CD1c-positive myeloid dendritic cell (primary cell): ENCODE measurements at regions not wholly inside any gene's neighbourhood (a gene's known extent, or its start where the extent isn't known, plus 50 kb on each side); places are given as distances from the start of the nearest gene placed in this dataset.

Source experiments
- DNase-seq: peaks from one replicate; pipeline ENCODE4 v3.0.0-alpha.2; 2016; ENCODE audit errors: extremely low spot score

- DNase-seq: no peak
Observed at GRCh38 chr2:53448086-53448485, 319.5 kb upstream of the CHAC2 start.

- no peak for DNase-seq
Observed at GRCh38 chr2:53445383-53446070, 322.1 kb upstream of the CHAC2 start.

DNA sequence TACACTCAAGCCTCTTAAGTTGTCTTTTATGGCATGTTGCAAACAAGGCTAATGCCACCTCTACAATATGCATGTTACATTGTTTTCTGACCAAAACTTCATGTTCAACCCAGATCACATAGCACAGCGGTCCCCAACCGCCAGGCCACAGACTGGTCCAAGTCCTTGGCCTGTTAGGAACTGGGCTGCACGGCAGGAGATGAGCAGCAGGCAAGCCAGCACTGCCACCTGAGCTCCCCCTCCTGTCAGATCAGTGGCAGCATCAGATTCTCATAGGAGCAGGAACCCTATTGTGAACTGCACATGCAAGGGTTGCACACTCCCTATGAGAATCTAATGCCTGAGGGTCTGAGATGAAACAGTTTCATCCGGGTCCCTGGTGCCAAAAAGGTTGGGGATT, 324.8 kb upstream of the CHAC2 start:
- DNase-seq: no peak

DNA sequence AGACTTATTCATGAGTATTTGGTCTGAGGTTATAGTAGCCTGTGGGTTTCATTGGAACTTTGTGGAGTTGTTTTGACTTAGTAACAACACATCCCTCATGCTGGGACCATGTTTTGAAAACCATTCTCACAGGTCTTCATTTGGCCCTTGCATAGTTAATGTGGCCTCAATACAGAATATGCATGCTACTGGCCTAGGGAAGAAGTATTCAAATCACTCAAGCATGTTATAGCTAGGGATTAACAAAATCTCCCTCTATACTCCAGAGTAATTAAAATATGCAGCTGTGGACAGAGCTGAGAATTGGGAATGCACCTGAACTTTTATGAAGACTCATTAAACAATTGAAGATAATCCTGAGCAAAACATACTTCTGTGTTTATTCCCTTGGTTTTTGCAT, 325.5 kb upstream of the CHAC2 start:
- no peak for DNase-seq

DNA sequence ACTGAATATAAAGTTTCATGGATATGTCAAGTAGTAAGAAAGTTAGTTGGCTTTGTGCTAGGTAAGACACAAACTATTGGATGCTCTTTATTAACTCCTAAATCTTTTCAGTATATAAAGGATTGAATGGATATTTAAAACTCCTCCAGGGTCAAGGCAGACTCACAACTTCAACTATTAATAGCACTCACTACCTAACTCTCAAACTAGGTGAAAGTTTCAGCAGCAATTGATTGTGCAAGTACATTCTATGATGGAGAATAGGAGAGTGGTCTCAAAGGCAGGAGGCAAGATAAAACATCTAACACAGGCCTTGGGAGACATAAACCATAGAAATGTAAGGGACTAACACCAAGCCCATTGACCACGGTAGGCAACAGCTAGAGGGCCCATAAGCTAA, 328.9 kb upstream of the CHAC2 start:
- no peak for DNase-seq

DNA sequence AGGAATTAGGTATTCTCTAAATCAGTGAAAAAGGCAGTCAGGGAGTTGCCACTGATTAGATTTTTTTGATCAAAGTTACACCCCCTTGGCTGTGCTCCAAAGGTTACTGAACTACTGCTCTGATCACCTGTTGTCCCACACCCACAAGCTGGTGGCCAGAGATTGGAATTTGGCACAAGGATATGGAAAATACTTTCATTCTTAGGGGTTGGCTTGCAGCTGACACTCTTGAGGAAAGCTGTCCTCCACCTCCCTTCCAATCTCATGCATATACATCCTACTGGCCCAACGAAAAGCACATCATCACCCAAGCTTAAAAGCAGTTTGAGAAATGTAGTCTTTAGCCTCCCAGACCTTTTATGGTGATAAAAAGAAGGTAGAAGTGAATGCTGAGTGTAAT, 329.5 kb upstream of the CHAC2 start:
- DNase-seq: no peak

- DNase-seq: no peak
Observed at GRCh38 chr2:53437371-53437770, 330.2 kb upstream of the CHAC2 start.

- no peak for DNase-seq
Observed at GRCh38 chr2:53436882-53437281, 330.7 kb upstream of the CHAC2 start.

DNA sequence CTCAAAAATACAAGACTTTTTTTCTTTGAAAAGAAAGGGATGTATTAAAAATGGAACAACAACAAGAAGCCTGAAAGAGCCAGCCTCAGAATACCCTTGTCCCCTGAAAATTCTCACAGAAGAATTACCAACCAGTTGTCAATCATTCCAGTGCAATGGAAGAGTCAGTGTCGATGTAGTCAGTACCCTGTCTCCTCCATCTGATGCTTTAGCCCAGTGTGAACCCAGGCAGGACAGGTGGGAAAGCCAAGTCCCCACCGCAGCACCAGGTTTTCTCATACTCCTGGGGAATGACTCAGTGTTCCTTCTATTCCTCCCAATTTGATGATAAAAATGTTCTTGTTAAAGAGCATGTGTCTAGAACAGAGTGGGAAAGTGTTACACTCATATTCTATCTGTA, 332.0 kb upstream of the CHAC2 start:
- DNase-seq: no peak

DNA sequence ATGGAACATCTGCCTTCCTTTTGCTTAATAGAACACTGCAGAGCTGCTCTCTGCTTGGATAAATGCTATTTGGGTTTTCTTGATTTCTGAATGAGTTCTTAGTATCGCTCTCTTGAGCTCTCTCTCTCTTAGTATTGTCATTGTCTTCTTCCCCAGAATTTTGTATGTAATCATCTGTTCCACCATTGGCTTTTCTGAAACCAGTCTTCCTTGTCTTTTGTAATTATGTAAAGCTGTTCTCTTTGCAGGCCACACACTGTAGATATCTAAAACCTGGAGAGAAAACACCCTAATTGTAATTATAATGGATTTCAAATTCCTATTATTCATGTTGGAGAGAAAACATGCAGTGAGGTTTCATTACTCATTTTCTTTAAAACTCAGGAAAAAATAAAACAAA, 333.1 kb upstream of the CHAC2 start:
- no peak for DNase-seq

DNA sequence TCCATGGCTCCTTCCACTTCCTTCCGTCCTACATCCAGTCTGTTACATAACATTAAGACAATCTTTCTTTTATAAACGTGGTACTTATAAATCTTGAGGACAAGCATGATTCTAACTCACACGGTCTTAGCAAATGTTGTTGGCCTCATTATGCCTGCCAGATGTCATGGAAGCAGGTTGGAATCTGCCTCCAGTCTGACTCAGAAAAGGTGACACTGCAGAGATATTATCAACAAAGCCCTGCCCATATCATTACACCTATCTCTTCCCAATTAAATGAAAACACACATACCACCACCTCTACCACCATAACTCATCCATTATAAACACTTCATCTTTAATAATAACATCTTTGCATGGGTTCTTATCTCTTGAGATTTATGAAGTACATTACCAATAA, 334.7 kb upstream of the CHAC2 start:
- no peak for DNase-seq

- no peak for DNase-seq
Observed at GRCh38 chr2:53429901-53430300, 337.7 kb upstream of the CHAC2 start.

GRCh38 chr2:53424902-53425301, 342.7 kb upstream of the CHAC2 start:
- DNase-seq: no peak

DNA sequence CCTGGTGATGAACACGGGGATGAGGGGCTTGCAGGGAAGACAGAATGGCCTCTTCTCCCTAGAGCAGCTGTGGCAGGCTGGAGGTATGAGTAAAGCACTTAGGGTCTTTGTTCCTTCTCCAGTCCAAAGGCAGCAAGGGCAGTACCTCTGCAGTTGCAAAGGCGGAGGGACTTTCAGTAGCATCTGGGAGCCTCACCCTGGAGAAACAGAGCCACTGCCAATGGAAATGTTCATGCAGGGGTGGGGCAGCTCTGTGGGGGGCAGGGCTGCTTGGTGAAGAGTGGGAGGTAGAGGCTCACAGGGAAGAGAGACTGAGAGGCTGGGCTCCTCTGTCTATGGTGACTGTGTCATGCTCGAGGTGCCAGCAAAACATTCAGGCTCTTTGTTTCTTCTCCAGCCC, 344.1 kb upstream of the CHAC2 start:
- no peak for DNase-seq

DNA sequence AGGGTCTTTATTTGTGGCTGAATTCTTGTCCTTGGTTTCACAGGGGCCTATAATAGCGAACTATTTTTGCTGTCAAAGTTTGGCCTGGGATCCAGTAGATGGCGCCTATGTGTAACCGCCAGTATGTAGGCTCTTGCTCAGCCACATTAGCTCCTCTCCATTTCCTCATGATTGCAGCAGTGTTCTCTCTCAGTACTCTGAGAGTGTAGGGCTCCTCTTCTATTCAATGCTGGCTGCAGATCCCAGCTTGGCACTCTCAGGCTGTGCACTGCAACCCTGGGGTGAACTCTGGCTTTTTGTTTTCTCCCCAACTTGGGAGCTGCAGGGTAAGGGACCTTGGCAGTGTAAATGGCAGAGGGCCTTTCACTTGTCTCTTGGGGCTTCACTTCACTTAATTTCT, 344.6 kb upstream of the CHAC2 start:
- no peak for DNase-seq

DNA sequence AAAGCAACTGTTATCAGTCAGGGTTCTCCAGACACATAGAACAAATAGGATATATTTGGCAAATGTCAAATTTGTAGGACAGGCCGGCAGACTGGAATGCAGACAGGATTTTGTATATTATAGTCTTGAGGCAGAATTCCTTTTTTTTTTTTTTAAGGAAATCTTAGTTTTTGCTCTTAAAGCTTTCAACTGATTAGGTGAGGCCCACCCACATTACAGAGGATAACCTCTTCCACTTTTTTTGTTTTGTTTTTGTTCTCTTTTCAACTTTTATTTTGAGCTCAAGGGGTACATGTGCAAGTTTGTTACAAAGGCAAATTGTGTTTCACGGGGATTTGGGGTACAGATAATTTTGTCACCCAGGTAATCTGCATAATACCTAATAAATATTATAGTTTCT, 350.2 kb upstream of the CHAC2 start:
- no peak for DNase-seq

- no peak for DNase-seq
Observed at GRCh38 chr2:53407363-53408080, 360.1 kb upstream of the CHAC2 start.

DNA sequence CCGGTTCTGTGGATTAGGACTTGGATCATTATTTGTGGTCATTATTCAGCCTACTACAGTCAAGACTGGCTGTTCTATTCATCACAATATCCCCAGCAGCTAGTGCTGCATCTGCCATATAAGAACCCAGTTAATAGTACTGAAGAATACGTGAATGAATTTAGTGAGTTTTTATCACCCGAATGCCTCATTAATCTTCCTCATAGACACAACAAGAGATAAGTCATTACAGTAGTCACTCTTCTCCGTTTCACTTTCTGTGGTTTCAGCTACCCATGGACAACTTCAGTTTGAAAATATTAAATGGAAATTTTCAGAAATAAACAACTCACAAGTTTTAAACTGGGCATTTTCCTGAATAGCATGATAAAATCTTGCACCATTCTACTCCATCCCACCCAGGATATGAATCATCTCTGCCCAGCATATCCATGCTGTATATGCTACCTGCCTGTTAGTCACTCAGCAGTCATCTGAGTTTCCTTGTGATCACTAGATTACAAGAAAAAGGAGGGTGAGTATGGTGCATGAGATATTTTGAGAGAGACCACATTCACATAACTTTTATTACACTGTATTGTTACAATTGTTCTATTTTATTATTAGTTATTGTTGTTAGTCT, 363.7 kb upstream of the CHAC2 start:
- DNase-seq: no peak

DNA sequence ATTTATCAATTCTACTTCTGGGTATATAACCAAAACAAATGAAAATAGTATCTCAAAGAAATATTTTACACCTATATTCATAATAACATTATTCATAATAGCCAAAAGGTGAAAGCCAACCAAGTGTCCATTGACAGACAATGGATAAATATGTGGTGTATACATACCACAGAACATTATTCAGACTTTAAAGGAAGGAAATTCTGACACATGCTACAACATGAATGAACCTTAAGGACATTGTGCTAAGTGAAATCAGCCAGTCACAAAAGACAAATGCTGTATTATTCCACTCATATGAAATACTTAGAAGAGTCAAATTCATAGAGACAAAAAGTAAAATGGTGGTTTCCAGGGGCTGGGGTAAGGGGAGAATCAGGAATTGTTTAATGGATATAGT, 370.5 kb upstream of the CHAC2 start:
- DNase-seq: no peak

GRCh38 chr2:53381271-53381670, 386.3 kb upstream of the CHAC2 start:
- no peak for DNase-seq

- DNase-seq: no peak
Observed at GRCh38 chr2:53379547-53379946, 388.1 kb upstream of the CHAC2 start.

- DNase-seq: no peak
Observed at GRCh38 chr2:53378791-53379190, 388.8 kb upstream of the CHAC2 start.

GRCh38 chr2:53373126-53373525, 394.5 kb upstream of the CHAC2 start:
- DNase-seq: no peak
